HUES64 (cell line): ENCODE measurements at regions not wholly inside any gene's neighbourhood (a gene's known extent, or its start where the extent isn't known, plus 50 kb on each side); places are given as distances from the start of the nearest gene placed in this dataset.

Experiments
- H3K27ac ChIP-seq: 2 replicates; pipeline ENCODE4 v1.7.0; 2013; ENCODE audit warnings: low read depth, low read length, inconsistent platforms
- H3K27me3 ChIP-seq: 2 replicates; pipeline ENCODE4 v1.6.1; 2013; ENCODE audit warnings: mild to moderate bottlenecking, low read length; ENCODE audit not compliant: insufficient read depth
- H3K36me3 ChIP-seq: 2 replicates; pipeline ENCODE4 v1.6.1; 2013; ENCODE audit warnings: mild to moderate bottlenecking, low read length; ENCODE audit not compliant: insufficient read depth
- H3K4me1 ChIP-seq: 2 replicates; pipeline ENCODE4 v1.6.1; 2013; ENCODE audit warnings: mild to moderate bottlenecking, low read length, moderate library complexity; ENCODE audit not compliant: insufficient read depth
- H3K4me3 ChIP-seq: 2 replicates; pipeline ENCODE4 v1.5.1; 2013; ENCODE audit warnings: mild to moderate bottlenecking, low read length, moderate library complexity
- H3K9ac ChIP-seq: 2 replicates; pipeline ENCODE4 v1.6.1; 2013; ENCODE audit warnings: mild to moderate bottlenecking, low read depth, low read length
- H3K9me3 ChIP-seq: 2 replicates; pipeline ENCODE4 v1.6.1; 2013; ENCODE audit warnings: low read depth, low read length; ENCODE audit not compliant: insufficient read depth
- WGBS: fragments of 150-250, 120-280 bp; methylation state at CpG from one replicate; pipeline ENCODE4 v1.1.7; 2013; ENCODE audit warnings: missing lambda C conversion rate; 5-methylcytosine and 5-hydroxymethylcytosine counted together

DNA sequence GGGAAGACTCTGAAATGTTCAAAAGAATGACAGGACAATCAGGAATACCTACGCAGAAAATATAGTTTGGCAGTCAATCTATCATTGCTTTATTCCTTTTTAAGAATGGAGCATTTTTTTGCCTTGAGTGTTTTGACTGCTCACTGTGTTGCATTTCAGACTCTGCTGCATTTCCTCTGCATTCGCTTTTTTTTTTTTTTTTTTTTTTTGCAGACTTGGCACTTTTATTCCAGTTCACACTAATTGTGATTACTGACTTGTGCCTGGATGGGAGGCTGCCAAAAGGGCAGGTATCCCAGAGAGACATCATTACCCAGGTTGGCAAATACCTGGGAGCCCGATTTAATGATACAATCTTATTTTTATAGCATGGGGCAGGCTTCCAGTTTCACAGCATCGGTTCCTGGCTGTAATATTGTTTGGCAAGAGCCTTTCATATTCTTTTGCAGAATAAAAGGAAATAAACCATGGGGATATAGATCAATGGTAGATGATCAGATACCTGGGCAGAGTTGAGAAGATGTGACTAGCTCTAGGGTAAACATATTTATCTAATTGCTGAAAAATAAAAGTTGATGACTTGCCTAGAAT, 1132.6 kb downstream of the MAT2B start:
- H3K9me3 ChIP-seq = no peaks in the 10 kb centered on the region
- WGBS = 88% methylated on average over 3 of the region's 4 CpGs
- no peaks in the 10 kb centered on the region for H3K4me1 ChIP-seq
- H3K27me3 ChIP-seq = no peaks in the 10 kb centered on the region
- H3K36me3 ChIP-seq = no peaks in the 10 kb centered on the region
- H3K4me3 ChIP-seq = no peak overlapping the region
- no peak overlapping the region for H3K27ac ChIP-seq
- H3K9ac ChIP-seq = no peak overlapping the region

DNA sequence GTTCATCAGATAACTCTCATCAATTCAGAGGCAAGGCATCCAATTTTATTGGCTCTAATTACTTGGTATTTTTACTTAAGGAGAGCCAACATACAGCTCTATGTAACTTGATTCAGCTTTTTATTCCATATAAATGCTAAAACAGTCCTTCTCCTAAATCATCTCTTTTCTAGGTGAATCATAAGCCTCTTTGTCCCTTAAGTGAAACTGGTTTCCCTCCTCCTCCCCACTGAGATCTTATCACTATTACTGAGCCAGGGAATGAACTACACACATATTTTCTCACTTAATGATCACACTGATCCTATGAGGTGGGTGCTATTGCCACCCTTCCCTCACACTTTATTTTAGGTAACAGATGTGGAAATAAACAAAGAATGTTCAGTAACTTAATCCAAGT, 1143.8 kb downstream of the MAT2B start:
- Histone ChIP-seq H3K9ac (no peak overlapping the region), H3K36me3 (no peaks in the 10 kb centered on the region), H3K27me3 (no peaks in the 10 kb centered on the region), H3K4me1 (no peaks in the 10 kb centered on the region), H3K9me3 (no peaks in the 10 kb centered on the region), H3K4me3 (no peak overlapping the region), H3K27ac (no peak overlapping the region)

DNA sequence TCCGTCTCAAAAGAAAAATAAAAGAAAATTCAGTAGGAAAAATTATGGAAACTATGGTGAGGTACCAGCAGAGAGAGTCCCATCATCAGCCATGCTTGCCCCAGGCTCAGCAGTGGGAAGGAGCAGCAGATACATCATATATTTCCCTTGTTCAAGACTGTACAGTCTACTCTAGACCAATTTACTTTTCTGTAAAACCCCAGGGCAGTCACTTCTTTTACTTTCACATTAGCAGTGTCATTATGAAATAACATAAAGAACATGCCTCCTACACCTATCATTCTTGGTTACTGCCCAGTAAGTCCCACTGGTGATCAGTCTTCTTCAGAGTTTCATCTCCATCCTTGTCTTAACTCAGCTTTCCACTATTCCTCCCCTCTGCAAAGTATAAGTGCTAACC, 1145.0 kb downstream of the MAT2B start:
- Histone ChIP-seq H3K27ac (no peak overlapping the region), H3K4me1 (no peaks in the 10 kb centered on the region), H3K36me3 (no peaks in the 10 kb centered on the region), H3K9me3 (no peaks in the 10 kb centered on the region), H3K9ac (no peak overlapping the region), H3K4me3 (no peak overlapping the region), H3K27me3 (no peaks in the 10 kb centered on the region)
- WGBS = 97% methylated on average over 1 of the region's 1 CpG

DNA sequence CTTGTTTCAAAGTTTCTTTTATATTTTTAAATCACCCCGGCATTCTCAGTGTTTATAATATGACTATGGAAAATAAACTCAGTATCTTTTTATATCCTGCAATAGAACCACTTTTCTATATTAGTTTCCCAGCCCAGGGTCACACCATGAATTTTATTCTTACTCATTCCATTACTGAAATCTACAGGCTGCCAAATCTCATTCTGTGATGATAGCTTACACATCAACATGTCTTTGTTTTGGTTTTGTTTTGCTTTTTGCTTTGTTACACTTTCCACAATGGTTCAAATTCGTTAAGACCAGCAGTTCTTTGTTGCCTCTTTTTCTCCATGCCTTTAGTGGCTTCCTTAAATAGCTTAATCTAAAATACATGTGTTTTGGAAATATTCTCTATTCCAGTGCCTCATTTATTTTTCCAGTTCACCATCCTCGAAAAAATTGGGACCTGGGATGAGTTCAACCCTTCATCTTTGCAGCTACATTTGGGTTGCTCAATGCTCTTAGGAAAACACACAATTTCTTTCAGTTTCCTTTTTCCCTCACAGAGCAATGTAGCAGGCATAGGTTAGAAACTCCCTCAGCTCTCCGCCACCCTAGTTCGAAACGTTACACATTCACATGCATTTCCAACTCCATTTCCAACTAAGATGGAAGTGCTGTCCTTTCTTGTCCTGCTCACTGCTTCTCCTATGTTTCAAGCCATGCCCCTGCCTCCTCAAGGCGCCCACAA, 1146.3 kb downstream of the MAT2B start:
- Histone ChIP-seq H3K27me3 (no peaks in the 10 kb centered on the region), H3K4me3 (no peak overlapping the region), H3K4me1 (no peaks in the 10 kb centered on the region), H3K9me3 (no peaks in the 10 kb centered on the region), H3K27ac (no peak overlapping the region), H3K9ac (no peak overlapping the region), H3K36me3 (no peaks in the 10 kb centered on the region)
- WGBS = 95% methylated on average over 6 of the region's 7 CpGs

DNA sequence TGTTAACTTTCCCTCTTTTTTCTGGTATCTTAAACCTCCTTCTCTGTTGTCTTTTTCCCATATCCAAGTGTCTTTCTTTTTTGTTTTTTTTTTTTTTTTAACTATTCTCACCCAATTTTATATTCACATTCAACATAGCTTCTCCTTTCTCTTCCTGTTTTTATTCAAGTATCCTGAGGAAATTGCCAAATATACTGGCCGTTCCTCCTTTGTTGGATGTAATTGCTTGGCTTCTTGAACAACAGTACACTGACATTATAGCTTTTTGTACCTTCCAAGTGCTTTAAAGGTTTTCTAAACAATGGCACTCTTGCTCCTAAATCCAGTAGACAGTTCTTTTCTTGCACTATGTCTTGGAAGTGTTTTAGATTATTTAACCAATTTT, 1146.8 kb downstream of the MAT2B start:
- no peak overlapping the region for H3K9ac ChIP-seq
- no peak overlapping the region for H3K27ac ChIP-seq
- no peaks in the 10 kb centered on the region for H3K4me1 ChIP-seq
- H3K27me3 ChIP-seq = no peaks in the 10 kb centered on the region
- WGBS = 93% methylated on average over 1 of the region's 1 CpG
- H3K4me3 ChIP-seq = no peak overlapping the region
- H3K36me3 ChIP-seq = no peaks in the 10 kb centered on the region
- H3K9me3 ChIP-seq = no peaks in the 10 kb centered on the region

DNA sequence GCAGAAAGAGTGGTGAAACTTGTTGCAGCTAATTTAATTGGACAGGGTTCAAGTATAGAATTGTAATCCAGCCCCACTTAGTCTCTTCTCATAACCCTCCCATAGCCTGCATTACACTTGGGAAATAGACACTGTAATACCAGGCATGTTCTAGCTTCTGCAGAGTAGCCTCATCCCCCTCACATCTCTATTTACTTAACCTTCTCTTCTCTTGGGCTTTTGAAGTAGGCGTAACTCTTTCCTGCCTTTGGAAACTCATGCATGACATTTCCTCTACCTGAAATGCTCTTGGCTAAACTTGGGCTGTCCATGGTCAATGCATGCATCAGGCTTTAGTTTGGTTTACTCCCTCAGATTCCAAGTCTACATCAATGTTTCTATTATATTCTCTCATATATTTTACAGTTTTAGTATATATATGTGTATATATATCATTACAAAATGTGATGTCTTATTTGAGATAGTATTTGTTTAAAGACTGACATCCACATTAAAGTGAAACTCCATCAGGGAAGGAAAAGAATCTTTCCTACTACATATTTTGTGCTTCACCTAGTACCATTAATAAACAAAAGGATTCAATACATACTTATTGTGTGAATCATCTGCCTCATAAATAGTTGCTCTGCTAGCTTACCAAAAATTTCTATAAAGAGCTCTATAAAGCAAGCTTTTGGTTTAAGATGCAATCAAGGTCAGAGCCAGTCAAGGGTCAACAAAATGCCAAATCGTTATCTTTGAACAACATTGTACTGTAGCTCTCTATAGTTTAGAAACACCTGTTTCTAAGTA, 1158.0 kb downstream of the MAT2B start:
- H3K36me3 ChIP-seq = no peaks in the 10 kb centered on the region
- H3K27me3 ChIP-seq = no peaks in the 10 kb centered on the region
- H3K27ac ChIP-seq = no peak overlapping the region
- no peaks in the 10 kb centered on the region for H3K9me3 ChIP-seq
- WGBS = 95% methylated on average over 2 of the region's 2 CpGs
- H3K4me1 ChIP-seq = no peaks in the 10 kb centered on the region; the same call in 1 of the 2 replicates
- no peak overlapping the region for H3K9ac ChIP-seq
- no peak overlapping the region for H3K4me3 ChIP-seq

DNA sequence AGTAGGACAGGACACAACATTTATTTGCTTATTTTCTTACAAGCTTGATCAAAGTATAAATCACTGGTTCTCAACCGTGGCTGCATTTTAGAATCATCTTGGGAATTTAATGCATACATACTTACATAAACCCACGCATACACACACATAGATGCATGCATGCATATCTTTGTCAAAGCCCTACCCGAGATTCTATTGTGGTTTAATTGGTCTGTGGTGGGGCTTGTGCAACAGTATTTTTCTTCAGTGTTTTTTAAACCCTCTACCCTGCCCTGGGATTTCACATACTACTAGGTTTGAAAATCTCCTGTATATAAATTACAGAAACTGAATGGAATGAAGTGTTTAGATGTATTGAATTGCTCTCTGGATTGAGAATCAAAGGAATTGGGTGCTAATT, 1166.2 kb downstream of the MAT2B start:
- no peaks in the 10 kb centered on the region for H3K27me3 ChIP-seq
- no peaks in the 10 kb centered on the region; the same call in 1 of the 2 replicates for H3K4me1 ChIP-seq
- H3K9ac ChIP-seq = no peak overlapping the region
- WGBS = 79% methylated on average over 2 of the region's 3 CpGs
- no peaks in the 10 kb centered on the region for H3K9me3 ChIP-seq
- no peak overlapping the region for H3K27ac ChIP-seq
- H3K36me3 ChIP-seq = no peaks in the 10 kb centered on the region
- H3K4me3 ChIP-seq = no peak overlapping the region

DNA sequence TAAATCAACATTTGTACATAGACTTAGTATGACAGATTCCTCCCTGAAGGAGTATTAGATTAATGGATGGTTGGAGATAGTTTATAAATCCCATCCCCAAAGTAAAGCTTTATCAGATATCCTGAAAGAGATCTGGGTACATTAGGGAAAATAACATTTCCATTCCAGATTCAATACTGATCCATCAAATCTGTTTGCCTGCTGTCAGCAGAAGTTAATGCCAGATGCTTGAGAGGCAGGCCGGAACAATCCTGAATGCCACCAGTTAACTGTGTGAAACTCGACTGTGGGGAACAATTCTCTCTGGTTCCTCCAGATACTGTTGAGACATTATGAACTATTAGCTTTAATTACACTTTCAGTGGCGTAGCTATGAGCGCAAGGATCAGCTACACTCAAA, 1166.8 kb downstream of the MAT2B start:
- Histone ChIP-seq H3K4me3 (no peak overlapping the region), H3K9me3 (0 out of 2 replicates have a peak, but pooled peaks cover 3% of the 10 kb centered on the region), H3K27ac (no peak overlapping the region), H3K9ac (no peak overlapping the region), H3K27me3 (no peaks in the 10 kb centered on the region), H3K4me1 (no peaks in the 10 kb centered on the region; the same call in 1 of the 2 replicates), H3K36me3 (no peaks in the 10 kb centered on the region)
- WGBS = 89% methylated on average over 4 of the region's 4 CpGs

DNA sequence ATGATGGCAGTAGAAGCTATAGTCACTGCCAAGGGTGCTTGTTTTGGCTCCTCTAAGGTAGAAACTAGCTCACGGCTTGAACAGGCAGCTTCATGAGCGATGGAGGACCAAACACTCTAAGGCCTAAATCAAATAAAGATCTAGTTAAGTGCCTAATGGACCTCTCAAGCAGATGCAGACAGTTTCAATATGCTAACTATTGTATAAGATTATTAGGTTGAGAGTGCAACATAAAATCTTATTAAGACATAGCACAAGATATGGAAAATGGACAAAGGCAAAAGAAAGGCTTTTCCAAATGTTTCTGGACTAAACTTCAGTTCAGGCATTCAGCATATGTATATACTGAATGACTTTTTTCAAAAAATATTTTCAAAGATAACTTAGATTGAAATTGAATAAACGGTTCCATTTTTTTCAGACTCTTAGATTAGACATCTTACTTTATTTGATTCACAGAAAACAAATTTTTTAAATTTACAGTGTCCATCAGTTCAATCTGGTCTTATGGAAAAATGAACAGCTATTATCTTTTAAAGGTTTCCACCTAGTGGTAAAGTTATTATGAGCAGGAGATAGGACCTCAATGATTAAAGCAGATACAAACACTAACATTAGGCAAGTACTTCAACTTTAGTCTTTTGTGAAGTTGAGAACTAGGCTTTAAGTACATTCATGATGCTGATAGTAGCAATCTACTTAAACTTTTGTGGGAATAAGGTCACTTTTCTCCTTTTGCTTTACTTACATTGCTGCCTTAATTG, 1167.7 kb downstream of the MAT2B start:
- no peaks in the 10 kb centered on the region for H3K27me3 ChIP-seq
- no peak overlapping the region for H3K4me3 ChIP-seq
- 97% methylated on average over 3 of the region's 3 CpGs for WGBS
- H3K27ac ChIP-seq = no peak overlapping the region
- peaks cover 4% of the 10 kb centered on the region; the same call in 1 of the 2 replicates for H3K36me3 ChIP-seq
- H3K9me3 ChIP-seq = 0 out of 2 replicates have a peak, but pooled peaks cover 4% of the 10 kb centered on the region
- no peak overlapping the region for H3K9ac ChIP-seq
- H3K4me1 ChIP-seq = peaks cover 2% of the 10 kb centered on the region; the same call in 1 of the 2 replicates

DNA sequence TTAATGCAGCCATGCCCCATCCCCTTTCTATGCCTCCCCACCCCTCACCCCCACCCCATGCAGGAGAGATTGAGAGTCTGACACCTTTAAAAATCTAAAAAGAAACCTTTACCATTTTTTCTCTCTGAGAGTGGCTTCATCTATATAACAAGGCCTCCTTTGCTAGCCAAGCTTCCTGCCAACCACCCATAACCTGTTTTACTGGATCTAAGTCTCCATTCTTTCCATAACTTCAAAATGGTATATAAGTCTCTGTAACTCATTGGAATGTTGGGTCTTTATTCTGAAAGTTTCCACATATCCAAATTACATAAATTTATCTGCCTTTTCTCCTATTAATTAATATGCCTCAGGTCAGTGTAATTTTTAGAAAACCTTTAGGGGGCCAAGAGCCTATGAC, 1174.0 kb downstream of the MAT2B start:
- Histone ChIP-seq H3K9me3 (0 out of 2 replicates have a peak, but pooled peaks cover 4% of the 10 kb centered on the region), H3K4me3 (no peak overlapping the region), H3K4me1 (peaks cover 40% of the 10 kb centered on the region), H3K27ac (peak overlapping the region; percentile 86), H3K9ac (no peak overlapping the region), H3K36me3 (peaks cover 4% of the 10 kb centered on the region; the same call in 1 of the 2 replicates), H3K27me3 (no peaks in the 10 kb centered on the region)
